NB4 (cell line): ENCODE measurements at regions not wholly inside any gene's neighbourhood (a gene's known extent, or its start where the extent isn't known, plus 50 kb on each side); places are given as distances from the start of the nearest gene placed in this dataset.

Source experiments
- CTCF ChIP-seq: IDR thresholded peaks from one replicate; pipeline ENCODE4 v1.5.1; 2012; ENCODE audit warnings: low read depth, low read length
- POLR2A ChIP-seq: IDR thresholded peaks from 2 replicates; pipeline ENCODE4 v1.6.1; 2011; ENCODE audit warnings: mild to moderate bottlenecking; ENCODE audit not compliant: insufficient read length; ENCODE audit errors: extremely low read depth

- no peak for TF ChIP-seq POLR2A
- no peak for TF ChIP-seq CTCF
Observed at GRCh38 chr12:22850185-22850584, 225.2 kb downstream of the ETNK1 start.
